PC-9 (cell line): ENCODE measurements at regions not wholly inside any gene's neighbourhood (a gene's known extent, or its start where the extent isn't known, plus 50 kb on each side); places are given as distances from the start of the nearest gene placed in this dataset.

Experiments used
- BruUV-seq: library from RNA; stranded (reverse); fragments of 400-500 nt; replicated peaks from 2 replicates; lab custom pipeline; 2021; lab: Mats Ljungman, UMichigan
- CTCF ChIA-PET: fragments of 300-600 bp; sonication (Branson Sonifier 250); formaldehyde crosslinking; loops from one replicate; lab custom pipeline; 2022; ENCODE audit warnings: antibody characterized with exemption; lab: Charles Lee
- POLR2A ChIA-PET: fragments of 300-600 bp; sonication (Branson Sonifier 250); formaldehyde crosslinking; loops from one replicate; lab custom pipeline; 2022; ENCODE audit warnings: antibody characterized with exemption; ENCODE audit not compliant: unreplicated experiment; lab: Charles Lee
- DNase-seq, 2 experiments: peaks; one replicate each; pipeline versions ENCODE4 v3.0.0 to v3.0.0-alpha.2; 2015 to 2022; ENCODE audit warnings: mixed read lengths in 1 of 2
- H2AFZ ChIP-seq: fragments of 200-600 bp; sonication (generic); 2 replicates; pipeline ENCODE4 v1.8.1; 2017; ENCODE audit warnings: antibody characterized with exemption
- H3F3A ChIP-seq: fragments of 200-600 bp; sonication (generic); 2 replicates; pipeline ENCODE4 v1.8.1; 2017; ENCODE audit warnings: antibody characterized with exemption, mild to moderate bottlenecking, low read depth; ENCODE audit not compliant: insufficient read depth
- H3K27ac ChIP-seq: fragments of 200-600 bp; sonication (generic); 2 replicates; pipeline ENCODE4 v1.6.1; 2016; ENCODE audit warnings: mixed run types
- H3K27me3 ChIP-seq: fragments of 200-600 bp; sonication (generic); 2 replicates; pipeline ENCODE4 v1.6.1; 2016; ENCODE audit warnings: low read depth, mixed run types; ENCODE audit not compliant: insufficient read depth
- H3K36me3 ChIP-seq: fragments of 200-600 bp; sonication (generic); 2 replicates; pipeline ENCODE4 v1.6.1; 2016; ENCODE audit warnings: low read depth, mixed run types
- H3K4me1 ChIP-seq: fragments of 200-600 bp; sonication (generic); replicated peaks from 2 replicates; pipeline ENCODE4 v1.6.1; 2016; ENCODE audit warnings: mixed run types; ENCODE audit not compliant: insufficient read depth
- H3K4me2 ChIP-seq: fragments of 200-600 bp; sonication (generic); 2 replicates; pipeline ENCODE4 v1.6.1; 2017; ENCODE audit warnings: mixed run types
- H3K4me3 ChIP-seq: fragments of 200-600 bp; sonication (generic); 2 replicates; pipeline ENCODE4 v1.6.1; 2016; ENCODE audit warnings: mixed run types
- H3K79me2 ChIP-seq: fragments of 200-600 bp; sonication (generic); 2 replicates; pipeline ENCODE4 v1.6.1; 2017; ENCODE audit warnings: low read depth, mixed run types
- H3K9me2 ChIP-seq: fragments of 200-600 bp; sonication (generic); 2 replicates; pipeline ENCODE4 v1.8.1; 2017; ENCODE audit warnings: mild to moderate bottlenecking; ENCODE audit not compliant: insufficient read depth
- H3K9me3 ChIP-seq: fragments of 200-600 bp; sonication (generic); 2 replicates; pipeline ENCODE4 v1.8.1; 2016; ENCODE audit warnings: low read depth; ENCODE audit not compliant: insufficient read depth
- H4K20me1 ChIP-seq: fragments of 200-600 bp; sonication (generic); 2 replicates; pipeline ENCODE4 v1.8.1; 2017; ENCODE audit not compliant: insufficient read depth
- CTCF ChIP-seq: fragments of 200-600 bp; sonication (generic); conservative IDR thresholded peaks from 2 replicates; pipeline ENCODE4 v1.6.1; 2017; ENCODE audit warnings: mixed run types, antibody characterized with exemption, mild to moderate bottlenecking, moderate library complexity
- EZH2 ChIP-seq: fragments of 200-600 bp; sonication (generic); IDR thresholded peaks from 2 replicates; pipeline ENCODE4 v1.8.0; 2017; ENCODE audit warnings: antibody characterized with exemption, low read depth
- intact Hi-C: fragments of 100-400 bp; cut with micrococcal nuclease; formaldehyde crosslinking; loops from one replicate; pipeline ENCODE4 v1.10.0; 2022; ENCODE audit not compliant: unreplicated experiment

DNA sequence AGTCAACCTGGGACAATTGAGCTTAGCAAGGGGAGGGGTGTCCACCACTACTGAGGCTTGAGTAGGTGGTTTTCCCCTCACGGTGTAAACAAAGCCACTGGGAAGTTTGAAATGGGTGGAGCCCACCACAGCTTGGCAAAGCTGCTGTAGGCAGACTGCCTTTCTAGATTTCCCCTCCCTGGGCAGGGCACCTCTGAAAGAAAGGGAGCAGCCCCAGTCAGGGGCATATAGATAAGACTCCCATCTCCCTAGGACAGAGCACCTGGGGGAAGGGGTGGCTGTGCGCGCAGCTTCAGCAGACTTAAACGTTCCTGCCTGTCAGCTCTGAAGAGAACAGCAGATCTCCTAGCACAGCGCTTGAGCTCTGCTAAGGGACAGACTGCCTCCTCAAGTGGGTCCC is 758.4 kb downstream of the LTN1 start:
- H4K20me1 ChIP-seq, result no peaks in the 10 kb centered on the region
- no TSS peak for BruUV-seq
- H3K4me1 ChIP-seq, result no peaks in the 10 kb centered on the region
- H3K27ac ChIP-seq, result no peak overlapping the region
- no peaks in the 10 kb centered on the region for H3K9me2 ChIP-seq
- H3K79me2 ChIP-seq, result no peaks in the 10 kb centered on the region
- H3F3A ChIP-seq, result no peaks in the 10 kb centered on the region
- TF ChIP-seq CTCF (no peak), EZH2 (no peak)
- no peak for DNase-seq
- ChIA-PET CTCF (no interaction called here), POLR2A (no interaction called here)
- no peak overlapping the region for H2AFZ ChIP-seq
- no peaks in the 10 kb centered on the region for H3K36me3 ChIP-seq
- no peak overlapping the region for H3K4me2 ChIP-seq
- no peak overlapping the region for H3K4me3 ChIP-seq
- H3K9me3 ChIP-seq, result no peaks in the 10 kb centered on the region
- H3K27me3 ChIP-seq, result no peaks in the 10 kb centered on the region
- intact Hi-C loops, result no loop called here

DNA sequence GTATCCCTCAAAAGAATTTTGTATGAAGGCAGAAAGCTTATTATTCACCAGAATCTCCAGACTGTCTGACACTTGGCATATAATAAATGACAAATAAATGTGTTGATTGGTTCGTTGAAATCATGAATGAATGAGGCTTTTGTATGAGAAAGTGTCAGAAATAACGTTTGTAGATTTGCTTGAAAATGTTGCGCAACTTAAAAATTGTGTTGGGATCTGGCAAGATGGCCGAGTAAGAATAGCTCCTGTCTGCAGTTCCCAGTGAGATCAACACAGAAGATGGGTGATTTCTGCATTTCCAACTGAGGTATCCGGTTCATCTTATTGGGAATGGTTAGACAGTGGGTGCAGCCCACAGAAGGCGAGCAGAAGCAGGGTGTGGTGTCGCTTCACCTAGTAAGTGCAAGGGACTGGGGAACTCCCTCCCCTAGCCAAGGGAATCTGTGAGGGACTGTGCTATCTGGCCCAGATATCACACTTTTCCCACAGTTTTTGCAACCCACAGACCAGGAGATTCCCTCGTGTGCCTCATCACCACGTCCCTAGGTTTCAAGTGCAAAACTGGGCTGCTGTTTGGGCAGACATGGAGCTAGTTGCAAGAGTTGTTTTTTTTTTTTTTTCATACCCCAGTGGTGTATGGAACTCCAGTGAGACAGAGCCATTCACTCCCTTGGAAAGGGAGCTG is 759.0 kb downstream of the LTN1 start:
- Histone ChIP-seq H3K36me3 (no peaks in the 10 kb centered on the region), H3K79me2 (no peaks in the 10 kb centered on the region), H3K27me3 (no peaks in the 10 kb centered on the region), H4K20me1 (no peaks in the 10 kb centered on the region), H3K9me3 (no peaks in the 10 kb centered on the region), H3K27ac (no peak overlapping the region), H3K4me2 (no peak overlapping the region), H3K4me1 (no peaks in the 10 kb centered on the region), H3F3A (no peaks in the 10 kb centered on the region), H3K4me3 (no peak overlapping the region), H3K9me2 (no peaks in the 10 kb centered on the region), H2AFZ (no peak overlapping the region)
- POLR2A ChIA-PET, result no interaction called here
- CTCF ChIA-PET, result interaction anchor here (0.6 kb wide), 1 partner anchor 1385 kb away, joined by 9 read pairs; no protein-coding TSS in a partner anchor
- DNase-seq, result no peak
- intact Hi-C loops, result no loop called here
- no TSS peak for BruUV-seq
- no peak for TF ChIP-seq CTCF
- TF ChIP-seq EZH2, result no peak

GRCh38 chr21:28230559-28230958 is 762.1 kb downstream of the LTN1 start:
- H3K4me1 ChIP-seq, result no peaks in the 10 kb centered on the region
- no TSS peak for BruUV-seq
- intact Hi-C loops, result no loop called here
- H3K27ac ChIP-seq, result no peak overlapping the region
- H4K20me1 ChIP-seq, result no peaks in the 10 kb centered on the region
- H3F3A ChIP-seq, result no peaks in the 10 kb centered on the region
- no peak overlapping the region for H3K4me2 ChIP-seq
- DNase-seq, result no peak
- no peaks in the 10 kb centered on the region for H3K9me2 ChIP-seq
- H3K9me3 ChIP-seq, result no peaks in the 10 kb centered on the region
- no peaks in the 10 kb centered on the region for H3K79me2 ChIP-seq
- ChIA-PET POLR2A (no interaction called here), CTCF (no interaction called here)
- TF ChIP-seq EZH2, result no peak
- no peak for TF ChIP-seq CTCF
- H3K36me3 ChIP-seq, result no peaks in the 10 kb centered on the region
- H3K4me3 ChIP-seq, result no peak overlapping the region
- H2AFZ ChIP-seq, result no peak overlapping the region
- no peaks in the 10 kb centered on the region for H3K27me3 ChIP-seq
